GM19372 (cell line): ENCODE measurements at regions not wholly inside any gene's neighbourhood (a gene's known extent, or its start where the extent isn't known, plus 50 kb on each side); places are given as distances from the start of the nearest gene placed in this dataset.
"Not testable (repeated sequence)": the region's sequence is repeated elsewhere in the genome, so short reads cannot be mapped to it uniquely, and the experiment has no call there.

ENCODE experiments used
- ATAC-seq: cut with Tn5 transposase; IDR thresholded peaks from one replicate; pipeline ENCODE4 v1.9.1; 2021; ENCODE audit warnings: mild to moderate bottlenecking, low read depth, moderate library complexity; ENCODE audit not compliant: unreplicated experiment

- no peak for ATAC-seq
Measured at GRCh38 chr7:51980812-51981211, 664.2 kb upstream of the COBL start.

GRCh38 chr7:51980313-51980712 is 663.7 kb upstream of the COBL start:
- no peak for ATAC-seq

GRCh38 chr7:51977913-51978312 is 661.3 kb upstream of the COBL start:
- ATAC-seq = no peak

GRCh38 chr7:51973939-51974338 is 657.3 kb upstream of the COBL start:
- ATAC-seq = no peak

GRCh38 chr7:51973071-51973470 is 656.5 kb upstream of the COBL start:
- no peak for ATAC-seq

- no peak for ATAC-seq
Measured at GRCh38 chr7:51970961-51971665, 654.5 kb upstream of the COBL start.

GRCh38 chr7:51968461-51968860 is 651.9 kb upstream of the COBL start:
- no peak for ATAC-seq

GRCh38 chr7:51965454-51965853 is 648.8 kb upstream of the COBL start:
- ATAC-seq = no peak

GRCh38 chr7:51961804-51962203 is 645.2 kb upstream of the COBL start:
- ATAC-seq = no peak

GRCh38 chr7:51950813-51951212 is 634.2 kb upstream of the COBL start:
- no peak for ATAC-seq

- ATAC-seq = no peak
Measured at GRCh38 chr7:51949726-51950644, 633.4 kb upstream of the COBL start.

- no peak for ATAC-seq
Measured at GRCh38 chr7:51930834-51931233, 614.2 kb upstream of the COBL start.

- no peak for ATAC-seq
Measured at GRCh38 chr7:51929818-51930217, 613.2 kb upstream of the COBL start.

- no peak for ATAC-seq
Measured at GRCh38 chr7:51927738-51928137, 611.1 kb upstream of the COBL start.

GRCh38 chr7:51918581-51918980 is 602.0 kb upstream of the COBL start:
- no peak for ATAC-seq

- no peak for ATAC-seq
Measured at GRCh38 chr7:51901489-51901840, 584.9 kb upstream of the COBL start.

- ATAC-seq = not testable (repeated sequence)
Measured at GRCh38 chr7:51900755-51901488, 584.3 kb upstream of the COBL start.

GRCh38 chr7:51899611-51900010 is 583.0 kb upstream of the COBL start:
- no peak for ATAC-seq

GRCh38 chr7:51882412-51882811 is 565.8 kb upstream of the COBL start:
- ATAC-seq = no peak

- ATAC-seq = no peak
Measured at GRCh38 chr7:51881309-51881708, 564.7 kb upstream of the COBL start.

GRCh38 chr7:51878865-51879264 is 562.3 kb upstream of the COBL start:
- no peak for ATAC-seq
